Smooth muscle cell (in vitro differentiated cells): ENCODE measurements at regions not wholly inside any gene's neighbourhood (a gene's known extent, or its start where the extent isn't known, plus 50 kb on each side); places are given as distances from the start of the nearest gene placed in this dataset.
"Not testable (repeated sequence)": the region's sequence is repeated elsewhere in the genome, so short reads cannot be mapped to it uniquely, and the experiment has no call there.

Experiments
- DNase-seq: peaks from one replicate; lab custom pipeline; 2025; ENCODE audit not compliant: unreplicated experiment; lab: John Stamatoyannopoulos, UW
- H2AFZ ChIP-seq: fragments of 200-600 bp; sonication (generic); 2 replicates; pipeline ENCODE4 v1.6.0; 2016; ENCODE audit warnings: antibody characterized with exemption, low read depth, mild to moderate bottlenecking
- H3F3A ChIP-seq: fragments of 200-600 bp; sonication (generic); 2 replicates; pipeline ENCODE4 v1.6.0; 2017; ENCODE audit warnings: antibody characterized with exemption, low read depth
- H3K27ac ChIP-seq: fragments of 200-600 bp; sonication (generic); 2 replicates; pipeline ENCODE4 v1.5.1; 2016; ENCODE audit warnings: low read depth, mild to moderate bottlenecking
- H3K27me3 ChIP-seq: fragments of 200-600 bp; sonication (generic); 2 replicates; pipeline ENCODE4 v1.6.1; 2016; ENCODE audit warnings: low read depth, mild to moderate bottlenecking
- H3K36me3 ChIP-seq: fragments of 200-600 bp; sonication (generic); 2 replicates; pipeline ENCODE4 v1.5.1; 2016; ENCODE audit warnings: low read depth
- H3K4me1 ChIP-seq: fragments of 200-600 bp; sonication (generic); 2 replicates; pipeline ENCODE4 v1.5.1; 2016; ENCODE audit warnings: low read depth
- H3K4me2 ChIP-seq: fragments of 200-600 bp; sonication (generic); 2 replicates; pipeline ENCODE4 v1.6.0; 2016; ENCODE audit warnings: mild to moderate bottlenecking
- H3K4me3 ChIP-seq: fragments of 200-600 bp; sonication (generic); 2 replicates; pipeline ENCODE4 v1.5.1; 2016; ENCODE audit warnings: mild to moderate bottlenecking
- H3K79me2 ChIP-seq: fragments of 200-600 bp; sonication (generic); 2 replicates; pipeline ENCODE4 v1.6.0; 2016; ENCODE audit warnings: low read depth, mild to moderate bottlenecking
- H3K9ac ChIP-seq: fragments of 200-600 bp; sonication (generic); 2 replicates; pipeline ENCODE4 v1.6.0; 2016; ENCODE audit warnings: low read depth
- H3K9me3 ChIP-seq: fragments of 200-600 bp; sonication (generic); replicated peaks from 2 replicates; pipeline ENCODE4 v1.5.1; 2016; ENCODE audit warnings: low read depth
- H4K20me1 ChIP-seq: fragments of 200-600 bp; sonication (generic); 2 replicates; pipeline ENCODE4 v1.6.0; 2016; ENCODE audit warnings: low read depth
- CTCF ChIP-seq: fragments of 200-600 bp; sonication (generic); IDR thresholded peaks from 2 replicates; pipeline ENCODE4 v1.5.1; 2017; ENCODE audit warnings: borderline replicate concordance, mild to moderate bottlenecking, antibody characterized with exemption; ENCODE audit not compliant: insufficient read depth, poor library complexity, severe bottlenecking
- WGBS: methylation state at CpG from one replicate; pipeline ENCODE4 v1.1.7; 2016; ENCODE audit warnings: low lambda C conversion rate; 5-methylcytosine and 5-hydroxymethylcytosine counted together

- WGBS, result 91% methylated on average over 3 of the region's 3 CpGs
- Histone ChIP-seq H3K9me3 (no peaks in the 10 kb centered on the region), H3K27ac (no peak overlapping the region), H3K9ac (no peak overlapping the region), H3K4me1 (peaks cover 5% of the 10 kb centered on the region), H3K79me2 (no peaks in the 10 kb centered on the region), H3F3A (no peaks in the 10 kb centered on the region), H2AFZ (no peak overlapping the region), H3K27me3 (peaks cover 35% of the 10 kb centered on the region), H4K20me1 (no peaks in the 10 kb centered on the region), H3K4me2 (no peak overlapping the region), H3K36me3 (no peaks in the 10 kb centered on the region), H3K4me3 (no peak overlapping the region)
- DNase-seq, result no peak
- no peak for TF ChIP-seq CTCF
These were observed 224.2 kb downstream of the FOXD2 start for GRCh38 chr1:47662068-47662467.

GRCh38 chr1:47663286-47663685 is 225.4 kb downstream of the FOXD2 start:
- 63% methylated on average over 6 of the region's 6 CpGs for WGBS
- Histone ChIP-seq H3K4me3 (no peak overlapping the region), H3K9me3 (no peaks in the 10 kb centered on the region), H3F3A (no peaks in the 10 kb centered on the region), H3K36me3 (no peaks in the 10 kb centered on the region), H3K27ac (no peak overlapping the region), H3K4me1 (peaks cover 5% of the 10 kb centered on the region), H3K27me3 (peaks cover 45% of the 10 kb centered on the region), H3K79me2 (no peaks in the 10 kb centered on the region), H3K4me2 (no peak overlapping the region), H2AFZ (no peak overlapping the region), H3K9ac (no peak overlapping the region), H4K20me1 (no peaks in the 10 kb centered on the region)
- DNase-seq, result no peak
- TF ChIP-seq CTCF, result no peak

GRCh38 chr1:47664356-47664755 is 226.5 kb downstream of the FOXD2 start:
- Histone ChIP-seq H3K79me2 (no peaks in the 10 kb centered on the region), H3F3A (no peaks in the 10 kb centered on the region), H2AFZ (no peak overlapping the region), H3K9ac (no peak overlapping the region), H3K27ac (no peak overlapping the region), H3K4me2 (no peak overlapping the region), H4K20me1 (no peaks in the 10 kb centered on the region), H3K4me1 (peaks cover 4% of the 10 kb centered on the region), H3K36me3 (no peaks in the 10 kb centered on the region), H3K4me3 (no peak overlapping the region), H3K27me3 (peaks cover 47% of the 10 kb centered on the region), H3K9me3 (no peaks in the 10 kb centered on the region)
- 79% methylated on average over 4 of the region's 4 CpGs for WGBS
- no peak for TF ChIP-seq CTCF
- no peak for DNase-seq

GRCh38 chr1:47664896-47665295 is 227.1 kb downstream of the FOXD2 start:
- 90% methylated on average over 8 of the region's 8 CpGs for WGBS
- not testable (repeated sequence) for H3K9me3 ChIP-seq, H3K36me3 ChIP-seq, H4K20me1 ChIP-seq, H3K4me3 ChIP-seq, H2AFZ ChIP-seq, H3F3A ChIP-seq, H3K4me1 ChIP-seq, H3K4me2 ChIP-seq, H3K9ac ChIP-seq, H3K27ac ChIP-seq, H3K79me2 ChIP-seq, DNase-seq
- peaks cover 45% of the 10 kb centered on the region for H3K27me3 ChIP-seq
